ENCODE measurements at regions not wholly inside any gene's neighbourhood (a gene's known extent, or its start where the extent isn't known, plus 50 kb on each side); places are given as distances from the start of the nearest gene placed in this dataset.

- no peak for TF ChIP-seq CTCF (IDR thresholded peaks at IDR 0.05; ENCODE audit: insufficient read depth, low read depth, low read length, missing control alignments)
- DNase-seq (ENCODE audit: low read depth), result no peak
- no peak overlapping the region for H3K4me3 ChIP-seq (ENCODE audit: low read length)
Measured at GRCh38 chr20:55755411-55755810, 249.9 kb downstream of the CBLN4 start.

GRCh38 chr20:55746723-55747122 lies 258.6 kb downstream of the CBLN4 start:
- TF ChIP-seq CTCF (IDR thresholded peaks at IDR 0.05; ENCODE audit: insufficient read depth, low read depth, low read length, missing control alignments), result no peak
- no peak for DNase-seq (ENCODE audit: low read depth)
- H3K4me3 ChIP-seq (ENCODE audit: low read length), result no peak overlapping the region

DNA sequence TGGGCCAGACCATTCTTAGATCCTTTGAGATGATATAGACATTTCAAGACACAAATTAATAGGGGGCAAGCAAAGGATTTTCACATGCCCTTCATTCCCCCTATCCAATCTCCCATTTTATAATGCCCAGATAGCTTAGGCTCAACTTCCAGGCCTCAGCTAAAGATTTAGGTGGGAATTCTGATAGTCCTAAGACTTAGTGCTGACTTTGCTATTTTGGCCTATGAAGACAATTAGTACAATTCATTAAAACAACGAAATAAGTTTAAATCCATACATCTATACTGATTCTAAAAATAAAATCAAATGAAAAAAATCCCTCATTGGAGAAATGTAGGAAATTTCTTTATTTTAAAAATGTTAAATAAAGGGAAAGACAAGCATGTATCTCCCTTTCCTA lies 259.5 kb downstream of the CBLN4 start:
- no peak for TF ChIP-seq CTCF (IDR thresholded peaks at IDR 0.05; ENCODE audit: insufficient read depth, low read depth, low read length, missing control alignments)
- no peak overlapping the region for H3K4me3 ChIP-seq (ENCODE audit: low read length)
- no peak for DNase-seq (ENCODE audit: low read depth)

DNA sequence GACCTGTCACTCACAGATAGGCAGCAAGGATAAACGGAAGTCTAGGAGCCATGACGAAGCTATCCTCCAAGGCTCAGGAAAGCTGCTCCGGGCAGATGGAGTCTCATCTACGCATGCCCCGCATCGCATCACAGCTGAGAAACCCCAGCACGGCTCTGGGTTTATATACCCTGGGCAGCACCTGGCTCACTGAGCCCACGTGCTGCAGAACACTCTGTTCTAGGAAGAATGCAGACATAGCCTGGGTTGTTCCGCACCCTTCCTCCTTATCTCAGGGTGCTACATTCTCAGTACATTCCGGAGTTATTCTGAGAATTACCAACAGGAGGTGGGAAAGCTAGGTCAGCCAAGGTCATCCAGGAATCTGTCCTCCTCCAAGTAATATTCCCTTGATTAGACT lies 260.4 kb downstream of the CBLN4 start:
- no peak for TF ChIP-seq CTCF (IDR thresholded peaks at IDR 0.05; ENCODE audit: insufficient read depth, low read depth, low read length, missing control alignments)
- H3K4me3 ChIP-seq (ENCODE audit: low read length), result no peak overlapping the region
- DNase-seq (ENCODE audit: low read depth), result no peak

GRCh38 chr20:55741801-55742200 lies 263.5 kb downstream of the CBLN4 start:
- no peak overlapping the region for H3K4me3 ChIP-seq (ENCODE audit: low read length)
- TF ChIP-seq CTCF (IDR thresholded peaks at IDR 0.05; ENCODE audit: insufficient read depth, low read depth, low read length, missing control alignments), result no peak

GRCh38 chr20:55740076-55740475 lies 265.2 kb downstream of the CBLN4 start:
- DNase-seq (ENCODE audit: low read depth), result no peak
- H3K4me3 ChIP-seq (ENCODE audit: low read length), result no peak overlapping the region
- no peak for TF ChIP-seq CTCF (IDR thresholded peaks at IDR 0.05; ENCODE audit: insufficient read depth, low read depth, low read length, missing control alignments)

More at GRCh38 chr20:55741801-55742200, 263.5 kb downstream of the CBLN4 start:
- no peak for DNase-seq (ENCODE audit: low read depth)

- no peak overlapping the region for H3K4me3 ChIP-seq (ENCODE audit: low read length)
- DNase-seq (ENCODE audit: low read depth), result no peak
- TF ChIP-seq CTCF (IDR thresholded peaks at IDR 0.05; ENCODE audit: insufficient read depth, low read depth, low read length, missing control alignments), result no peak
Measured at GRCh38 chr20:55730321-55730720, 275.0 kb downstream of the CBLN4 start.
